GM20000 (cell line): ENCODE measurements at regions not wholly inside any gene's neighbourhood (a gene's known extent, or its start where the extent isn't known, plus 50 kb on each side); places are given as distances from the start of the nearest gene placed in this dataset.

Source experiments
- DNase-seq: peaks from one replicate; pipeline ENCODE4 v3.0.0; 2012; ENCODE audit warnings: low spot score
- TF ChIP-seq, protein P1 (sequence below): IDR thresholded peaks from 2 replicates; pipeline ENCODE4 v1.5.1; 2012; ENCODE audit warnings: mild to moderate bottlenecking, control low read depth; ENCODE audit errors: extremely low read depth, missing control alignments

DNA sequence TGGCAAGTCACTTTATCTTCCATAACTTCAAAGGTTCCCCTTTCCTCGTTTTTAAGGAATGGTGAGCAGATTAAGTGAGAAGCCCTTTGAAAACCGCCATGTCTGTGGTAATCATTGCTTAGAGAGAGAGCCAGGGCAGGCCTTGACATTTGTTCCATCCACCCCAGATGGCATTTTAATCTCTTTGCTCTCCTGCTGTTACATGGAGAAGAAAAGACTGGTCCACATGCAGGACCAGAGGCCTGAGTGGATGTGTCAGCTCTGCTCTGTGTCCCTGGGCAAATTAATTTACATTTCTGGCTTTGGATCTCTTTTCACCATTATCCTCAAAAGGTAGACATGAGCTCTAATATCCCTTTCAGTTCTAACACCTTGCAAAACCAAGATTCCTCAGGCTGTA is 157.3 kb upstream of the LPP start:
- no peak for DNase-seq

DNA sequence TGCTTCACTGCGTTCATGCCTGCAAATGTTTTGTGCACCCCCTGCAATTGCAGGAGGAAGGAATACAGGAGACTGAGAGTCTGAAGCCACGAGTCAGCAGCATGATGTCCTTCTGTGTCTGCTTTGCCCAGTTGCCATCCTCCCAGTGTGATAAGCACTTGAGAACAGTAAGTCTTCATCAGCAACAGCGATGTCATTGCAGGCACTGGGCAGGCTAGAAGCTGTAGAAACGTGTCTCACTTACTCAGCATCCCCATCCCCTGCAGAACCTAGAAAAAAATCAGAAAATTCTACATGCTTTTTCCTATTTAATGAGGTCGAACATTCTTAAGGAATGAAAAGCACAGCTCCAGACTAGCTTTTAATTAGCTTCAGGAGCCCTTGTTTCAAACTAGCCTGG is 156.5 kb upstream of the LPP start:
- DNase-seq: no peak
- TF ChIP-seq, protein P1, sequence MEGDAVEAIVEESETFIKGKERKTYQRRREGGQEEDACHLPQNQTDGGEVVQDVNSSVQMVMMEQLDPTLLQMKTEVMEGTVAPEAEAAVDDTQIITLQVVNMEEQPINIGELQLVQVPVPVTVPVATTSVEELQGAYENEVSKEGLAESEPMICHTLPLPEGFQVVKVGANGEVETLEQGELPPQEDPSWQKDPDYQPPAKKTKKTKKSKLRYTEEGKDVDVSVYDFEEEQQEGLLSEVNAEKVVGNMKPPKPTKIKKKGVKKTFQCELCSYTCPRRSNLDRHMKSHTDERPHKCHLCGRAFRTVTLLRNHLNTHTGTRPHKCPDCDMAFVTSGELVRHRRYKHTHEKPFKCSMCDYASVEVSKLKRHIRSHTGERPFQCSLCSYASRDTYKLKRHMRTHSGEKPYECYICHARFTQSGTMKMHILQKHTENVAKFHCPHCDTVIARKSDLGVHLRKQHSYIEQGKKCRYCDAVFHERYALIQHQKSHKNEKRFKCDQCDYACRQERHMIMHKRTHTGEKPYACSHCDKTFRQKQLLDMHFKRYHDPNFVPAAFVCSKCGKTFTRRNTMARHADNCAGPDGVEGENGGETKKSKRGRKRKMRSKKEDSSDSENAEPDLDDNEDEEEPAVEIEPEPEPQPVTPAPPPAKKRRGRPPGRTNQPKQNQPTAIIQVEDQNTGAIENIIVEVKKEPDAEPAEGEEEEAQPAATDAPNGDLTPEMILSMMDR: no peak

More for the DNA sequence above, 157.3 kb upstream of the LPP start:
- TF ChIP-seq, protein P1: no peak

- TF ChIP-seq, protein P1: no peak
Measured at GRCh38 chr3:187997946-187998561, 155.9 kb upstream of the LPP start.

GRCh38 chr3:187998611-187999010 is 155.3 kb upstream of the LPP start:
- no peak for DNase-seq
- TF ChIP-seq, protein P1: no peak

More at GRCh38 chr3:187997946-187998561, 155.9 kb upstream of the LPP start:
- no peak for DNase-seq

DNA sequence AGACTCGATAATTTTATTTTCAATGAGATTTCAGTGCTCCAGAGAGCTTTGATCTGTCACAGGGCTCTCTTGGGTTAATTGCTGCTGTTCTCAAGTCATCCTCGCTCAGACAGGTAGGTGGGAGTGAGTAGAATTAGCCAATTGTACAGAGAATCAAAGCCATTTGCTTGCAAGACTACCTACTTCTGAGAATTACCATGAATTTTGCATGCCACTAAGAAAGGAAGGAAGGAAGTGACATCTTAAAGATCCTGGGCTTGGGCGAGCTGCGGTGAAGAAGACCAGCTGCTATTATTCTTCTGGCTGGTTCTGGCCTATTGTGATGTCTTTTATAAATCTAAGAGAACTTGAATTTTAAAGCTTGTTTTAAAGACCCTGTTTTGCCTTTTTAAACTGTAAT is 154.1 kb upstream of the LPP start:
- DNase-seq: no peak
- TF ChIP-seq, protein P1: no peak

GRCh38 chr3:188000361-188000861 is 153.5 kb upstream of the LPP start:
- TF ChIP-seq, protein P1: no peak
- no peak for DNase-seq

DNA sequence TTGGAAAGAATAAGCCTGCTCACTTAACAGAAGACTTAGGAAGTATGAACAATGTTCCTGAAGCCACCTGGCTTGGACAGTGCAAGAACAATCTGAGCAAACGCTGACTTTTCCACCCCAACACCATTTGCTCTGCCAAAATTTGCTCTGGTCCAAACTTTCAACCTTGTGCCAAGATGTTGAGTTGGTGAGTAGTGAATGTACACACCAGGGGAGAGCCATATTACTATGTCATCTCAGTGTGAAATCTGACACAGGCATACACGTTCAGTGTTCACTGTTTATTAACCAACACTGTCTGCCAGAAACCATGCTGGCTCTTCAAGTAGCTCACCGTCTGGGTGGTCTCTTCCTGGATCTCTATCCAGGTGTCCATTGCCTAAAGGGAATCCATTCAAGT is 152.9 kb upstream of the LPP start:
- DNase-seq: no peak
- TF ChIP-seq, protein P1: no peak
